Endothelial cell of umbilical vein (primary cell): ENCODE measurements at regions not wholly inside any gene's neighbourhood (a gene's known extent, or its start where the extent isn't known, plus 50 kb on each side); places are given as distances from the start of the nearest gene placed in this dataset.

ENCODE experiments used
- BruUV-seq: library from RNA; stranded (reverse); fragments of 400-500 nt; replicated peaks from 2 replicates; lab custom pipeline; 2021; lab: Mats Ljungman, UMichigan
- CTCF ChIA-PET: fragments of 300-600, 350-600 bp; sonication (Branson Sonifier 250); formaldehyde crosslinking; loops from one replicate; lab custom pipeline; 2021; ENCODE audit warnings: antibody characterized with exemption, inconsistent platforms; lab: Charles Lee
- POLR2A ChIA-PET: fragments of 300-600, 350-600 bp; sonication (Branson Sonifier 250); formaldehyde crosslinking; loops from one replicate; lab custom pipeline; 2021; ENCODE audit warnings: antibody characterized with exemption, inconsistent platforms; lab: Charles Lee
- DNase-seq: peaks from one replicate; pipeline ENCODE4 v3.0.0-alpha.2; 2011; ENCODE audit warnings: low read depth, low spot score
- FAIRE-seq: peaks from 2 replicates; lab custom pipeline; 2011; peaks lifted over from hg19 to GRCh38; lab: Jason Lieb, UNC
- H2AFZ ChIP-seq: 2 replicates; pipeline ENCODE4 v1.6.0; 2012; ENCODE audit warnings: low read depth, low read length, control low read depth, inconsistent platforms
- H3K27ac ChIP-seq: 2 replicates; pipeline ENCODE4 v1.5.1; 2011; ENCODE audit warnings: low read depth, mild to moderate bottlenecking, control low read depth, low read length, moderate library complexity; ENCODE audit not compliant: insufficient read depth
- H3K27me3 ChIP-seq, 2 experiments: 2 replicates each; pipeline versions ENCODE4 v1.6.0 to v1.6.1; 2011; ENCODE audit warnings: low read length in 2 of 2, mixed read lengths in 1 of 2; ENCODE audit not compliant: control insufficient read depth in 2 of 2, insufficient read depth in 2 of 2
- H3K36me3 ChIP-seq, 2 experiments: 2 replicates in 1 of 2; 3 replicates in 1 of 2; pipeline ENCODE4 v1.5.1; 2011; ENCODE audit warnings: low read length in 2 of 2, mild to moderate bottlenecking in 1 of 2, moderate library complexity in 1 of 2; ENCODE audit not compliant: control insufficient read depth in 2 of 2, insufficient read depth in 2 of 2; ENCODE audit errors: extremely low read depth in 1 of 2
- H3K4me1 ChIP-seq: 3 replicates; pipeline ENCODE4 v1.5.1; 2011; ENCODE audit warnings: mild to moderate bottlenecking, low read length; ENCODE audit not compliant: control insufficient read depth, insufficient read depth; ENCODE audit errors: extremely low read depth
- H3K4me2 ChIP-seq: 2 replicates; pipeline ENCODE4 v1.6.1; 2011; ENCODE audit warnings: low read length, control low read depth, mixed read lengths; ENCODE audit not compliant: insufficient read depth
- H3K4me3 ChIP-seq, 3 experiments: fragments of 200-600 bp in 1 of 3; sonication (generic), shearing (Covaris generic) in 1 of 3; replicated peaks in 1 of 3; 2 replicates each; pipeline ENCODE4 v1.5.1; 2011 to 2016; ENCODE audit warnings: control low read depth in 3 of 3, low read length in 3 of 3, mild to moderate bottlenecking in 2 of 3, inconsistent platforms in 1 of 3, low read depth in 1 of 3, moderate library complexity in 1 of 3; ENCODE audit not compliant: insufficient read depth in 1 of 3
- H3K79me2 ChIP-seq: 2 replicates; pipeline ENCODE4 v1.6.0; 2012; ENCODE audit warnings: low read length, inconsistent platforms; ENCODE audit not compliant: control insufficient read depth, insufficient read depth
- H3K9ac ChIP-seq: replicated peaks from 2 replicates; pipeline ENCODE3; 2011; ENCODE audit warnings: low read length, control low read depth; ENCODE audit not compliant: insufficient read depth; ENCODE audit errors: extremely low read depth
- H3K9me1 ChIP-seq: replicated peaks from 3 replicates; pipeline ENCODE4 v1.6.0; 2011; ENCODE audit warnings: mild to moderate bottlenecking, low read length; ENCODE audit not compliant: control insufficient read depth, insufficient read depth; ENCODE audit errors: extremely low read depth
- H3K9me3 ChIP-seq: replicated peaks from 2 replicates; pipeline ENCODE4 v1.5.1; 2012; ENCODE audit warnings: low read length, inconsistent platforms; ENCODE audit not compliant: control insufficient read depth, insufficient read depth
- H4K20me1 ChIP-seq: replicated peaks from 2 replicates; pipeline ENCODE3; 2011; ENCODE audit warnings: mild to moderate bottlenecking, low read length; ENCODE audit not compliant: control insufficient read depth, insufficient read depth; ENCODE audit errors: extremely low read depth
- CTCF ChIP-seq, 2 donors: IDR thresholded peaks; 1 replicate in 1 of 2; 2 replicates in 1 of 2; pipeline ENCODE4 v1.5.1; 2011; ENCODE audit warnings: low read length in 2 of 2, mild to moderate bottlenecking in 2 of 2, moderate library complexity in 2 of 2, control low read depth in 1 of 2, inconsistent platforms in 1 of 2, low read depth in 1 of 2; ENCODE audit not compliant: insufficient read depth in 1 of 2; ENCODE audit errors: extremely low read depth in 1 of 2
- EZH2 ChIP-seq: IDR thresholded peaks from 2 replicates; pipeline ENCODE4 v1.6.1; 2012; ENCODE audit warnings: borderline replicate concordance, low read depth, mild to moderate bottlenecking, moderate library complexity, low read length, inconsistent platforms; ENCODE audit not compliant: severe bottlenecking
- FOS ChIP-seq: IDR thresholded peaks from 2 replicates; pipeline ENCODE4 v1.6.1; 2011; ENCODE audit warnings: mild to moderate bottlenecking, low read length, moderate library complexity, borderline replicate concordance; ENCODE audit not compliant: insufficient read depth
- GATA2 ChIP-seq: IDR thresholded peaks from 2 replicates; pipeline ENCODE4 v1.7.0; 2011; ENCODE audit warnings: low read depth, mild to moderate bottlenecking, moderate library complexity, mixed read lengths, low read length; ENCODE audit not compliant: insufficient read length, insufficient read depth
- JUN ChIP-seq: IDR thresholded peaks from 2 replicates; pipeline ENCODE4 v1.6.1; 2011; ENCODE audit warnings: borderline replicate concordance, low read depth; ENCODE audit not compliant: insufficient read length, insufficient read depth
- MYC ChIP-seq: IDR thresholded peaks from one replicate; pipeline ENCODE4 v1.6.1; 2011; ENCODE audit warnings: mild to moderate bottlenecking, low read depth, low read length
- POLR2A ChIP-seq: IDR thresholded peaks from 2 replicates; pipeline ENCODE4 v1.6.1; 2012; ENCODE audit warnings: low read depth, mild to moderate bottlenecking, control low read depth, low read length
- POLR2AphosphoS5 ChIP-seq: IDR thresholded peaks from 2 replicates; pipeline ENCODE4 v1.6.1; 2012; ENCODE audit warnings: low read depth, mild to moderate bottlenecking, control low read depth, low read length, moderate library complexity; ENCODE audit not compliant: insufficient read depth
- dilution Hi-C: fragments of 300-500 bp; cut with MboI; formaldehyde crosslinking; loops from one replicate; pipeline ENCODE4 v1.15.0; 2019; ENCODE audit warnings: low sequenced_read_pairs; ENCODE audit not compliant: extremely low pct_ligation_motif_present
- intact Hi-C: fragments of 100-400 bp; cut with micrococcal nuclease; formaldehyde crosslinking; loops from one replicate; pipeline ENCODE4 v1.10.0; 2022
- TF ChIP-seq, protein P1 (sequence below): IDR thresholded peaks from 2 replicates; pipeline ENCODE4 v1.6.1; 2011; ENCODE audit not compliant: insufficient read depth, insufficient read length

GRCh38 chr10:31601136-31601535, 282.1 kb downstream of the ZEB1 start:
- BruUV-seq: no TSS peak
- TF ChIP-seq, protein P1, sequence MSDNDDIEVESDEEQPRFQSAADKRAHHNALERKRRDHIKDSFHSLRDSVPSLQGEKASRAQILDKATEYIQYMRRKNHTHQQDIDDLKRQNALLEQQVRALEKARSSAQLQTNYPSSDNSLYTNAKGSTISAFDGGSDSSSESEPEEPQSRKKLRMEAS: no peak
- no peak for TF ChIP-seq POLR2AphosphoS5

DNA sequence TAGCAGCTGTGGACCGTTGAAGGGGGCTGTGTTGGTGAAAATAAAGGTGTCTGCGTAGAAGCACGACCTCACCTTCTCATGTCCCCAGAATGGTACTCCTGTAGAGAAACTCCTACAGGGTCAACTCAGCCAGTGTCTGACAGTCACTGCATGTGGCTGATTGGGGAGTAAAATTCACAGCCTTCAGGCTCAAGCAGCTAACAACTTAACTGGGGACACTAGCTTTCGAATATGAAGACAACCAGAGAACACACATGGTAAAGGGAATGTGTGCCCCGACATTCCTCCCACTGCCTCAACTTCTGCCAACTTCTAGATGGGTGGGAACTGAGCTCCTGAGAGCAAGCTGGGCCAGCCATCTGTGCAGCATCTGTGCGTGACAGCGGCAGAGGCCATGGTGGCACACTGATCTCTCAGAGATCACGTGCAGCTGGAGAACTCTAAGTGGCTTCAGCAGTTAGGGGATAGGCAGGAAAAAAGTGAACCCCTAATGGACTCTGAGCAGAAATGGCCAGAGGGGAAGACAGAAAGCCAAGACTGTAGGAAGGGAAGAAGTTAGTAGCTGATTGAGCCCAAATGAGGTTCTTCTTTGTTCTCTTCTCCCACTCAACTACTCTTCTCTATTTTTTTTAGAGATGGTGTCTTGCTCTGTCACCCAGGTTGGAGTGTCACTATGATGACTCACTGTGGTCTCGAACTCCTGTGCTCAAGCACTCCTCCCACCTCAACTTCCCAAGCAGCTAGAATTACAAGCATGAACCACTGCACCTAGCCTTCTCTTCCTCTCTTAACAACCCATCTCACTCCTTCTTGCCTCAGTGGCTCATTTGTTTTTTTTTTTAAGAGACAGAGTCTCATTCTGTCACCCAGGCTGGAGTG, 280.8 kb downstream of the ZEB1 start:
- Histone ChIP-seq H3K36me3 (no peaks in the 10 kb centered on the region), H3K27ac (no peak overlapping the region), H4K20me1 (no peaks in the 10 kb centered on the region), H3K4me2 (no peak overlapping the region), H3K9me3 (no peaks in the 10 kb centered on the region), H3K79me2 (no peaks in the 10 kb centered on the region), H2AFZ (no peak overlapping the region), H3K27me3 (peaks cover 8 to 19% of the 10 kb centered on the region in 2 experiments), H3K9ac (no peak overlapping the region), H3K4me3 (no peak overlapping the region), H3K9me1 (no peaks in the 10 kb centered on the region), H3K4me1 (peaks cover 5% of the 10 kb centered on the region)
- BruUV-seq: no TSS peak
- CTCF ChIA-PET: interaction anchor here (1.1 to 1.7 kb wide), 2 partner anchors 20 to 63 kb away, joined by 3 to 5 read pairs; no protein-coding TSS in a partner anchor
- intact Hi-C loops: loop anchor here (5.0 kb wide), 1 partner anchor 68 kb away; no protein-coding TSS in a partner anchor
- FAIRE-seq: no peak
- POLR2A ChIA-PET: no interaction called here
- TF ChIP-seq FOS (no peak), POLR2A (no peak), JUN (no peak), GATA2 (no peak), POLR2AphosphoS5 (no peak), EZH2 (no peak), MYC (no peak), CTCF (IDR thresholded peaks at IDR 0.05; ENCODE audit: extremely low read depth in 1 of 2, insufficient read depth in 1 of 2, low read depth in 1 of 2, low read length in 2 of 2) (no peak)
- TF ChIP-seq, protein P1: no peak
- dilution Hi-C loops: no loop called here
- no peak for DNase-seq

More at GRCh38 chr10:31601136-31601535, 282.1 kb downstream of the ZEB1 start:
- H3K27ac ChIP-seq: no peak overlapping the region
- peaks cover 5% of the 10 kb centered on the region for H3K4me1 ChIP-seq
- CTCF ChIA-PET: no interaction called here
- no peaks in the 10 kb centered on the region for H3K9me3 ChIP-seq
- POLR2A ChIA-PET: no interaction called here
- dilution Hi-C loops: no loop called here
- no peak overlapping the region for H3K4me2 ChIP-seq
- H3K9ac ChIP-seq: no peak overlapping the region
- intact Hi-C loops: loop anchor here (5.0 kb wide), 1 partner anchor 69 kb away; no protein-coding TSS in a partner anchor
- H2AFZ ChIP-seq: no peak overlapping the region
- DNase-seq: no peak
- H3K4me3 ChIP-seq: no peak overlapping the region
- no peaks in the 10 kb centered on the region for H4K20me1 ChIP-seq
- H3K36me3 ChIP-seq: no peaks in the 10 kb centered on the region
- no peaks in the 10 kb centered on the region for H3K79me2 ChIP-seq
- no peak for FAIRE-seq
- H3K9me1 ChIP-seq: no peaks in the 10 kb centered on the region
- H3K27me3 ChIP-seq: peaks cover 8 to 19% of the 10 kb centered on the region in 2 experiments
